ENCODE measurements at regions not wholly inside any gene's neighbourhood (a gene's known extent, or its start where the extent isn't known, plus 50 kb on each side); places are given as distances from the start of the nearest gene placed in this dataset.

DNA sequence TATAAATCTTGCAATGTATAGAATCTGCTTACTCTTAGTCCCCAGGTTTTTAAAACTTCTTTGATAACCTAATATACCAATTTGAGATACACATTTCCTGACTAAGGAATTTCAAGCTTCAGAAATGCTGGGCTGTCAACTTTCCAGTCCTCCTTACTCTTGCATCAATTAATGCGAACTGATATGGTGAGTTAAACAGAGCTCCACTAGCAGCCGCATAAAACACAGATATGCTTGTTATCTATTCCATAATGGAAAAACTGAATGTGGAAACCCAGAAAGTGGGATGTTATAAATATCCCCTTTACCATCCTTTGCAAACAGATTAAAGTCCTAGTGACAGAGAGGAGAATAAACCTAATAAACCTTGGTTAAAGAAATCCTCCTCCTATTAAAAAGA, 1913.7 kb downstream of the STIM2 start:
- H3K9me2 ChIP-seq (ENCODE audit: insufficient read depth), result no peaks in the 10 kb centered on the region
- Mint-ChIP-seq H3K27ac (no peak overlapping the region), H3K27me3 (ENCODE audit: insufficient read depth, low read depth, poor library complexity) (peaks cover 1% of the 10 kb centered on the region), H3K4me1 (peaks cover 7% of the 10 kb centered on the region; the same call in 1 of the 3 replicates), H3K9me3 (no peaks in the 10 kb centered on the region), H3K4me3 (no peak overlapping the region), H3K36me3 (ENCODE audit: low read depth) (no peaks in the 10 kb centered on the region)
- H3K4me3 ChIP-seq, result no peak overlapping the region
- H3K4me1 ChIP-seq (ENCODE audit: insufficient read depth), result peaks cover 8% of the 10 kb centered on the region; the same call in 1 of the 2 replicates
- no peak for DNase-seq (ENCODE audit: low spot score)
- H3K36me3 ChIP-seq (ENCODE audit: insufficient read depth), result no peaks in the 10 kb centered on the region
- H3K4me2 ChIP-seq, result no peak overlapping the region
- H2AFZ ChIP-seq, result no peak overlapping the region
- no peaks in the 10 kb centered on the region for H3K27me3 ChIP-seq (ENCODE audit: insufficient read depth)
- H3K79me2 ChIP-seq (replicated peaks; ENCODE audit: insufficient read depth), result no peaks in the 10 kb centered on the region
- no peaks in the 10 kb centered on the region for H4K20me1 ChIP-seq (replicated peaks; ENCODE audit: insufficient read depth)
- no peaks in the 10 kb centered on the region for H3F3A ChIP-seq (replicated peaks; ENCODE audit: low read depth)
- H3K27ac ChIP-seq (ENCODE audit: low read depth), result no peak overlapping the region
- TF ChIP-seq, protein P1, sequence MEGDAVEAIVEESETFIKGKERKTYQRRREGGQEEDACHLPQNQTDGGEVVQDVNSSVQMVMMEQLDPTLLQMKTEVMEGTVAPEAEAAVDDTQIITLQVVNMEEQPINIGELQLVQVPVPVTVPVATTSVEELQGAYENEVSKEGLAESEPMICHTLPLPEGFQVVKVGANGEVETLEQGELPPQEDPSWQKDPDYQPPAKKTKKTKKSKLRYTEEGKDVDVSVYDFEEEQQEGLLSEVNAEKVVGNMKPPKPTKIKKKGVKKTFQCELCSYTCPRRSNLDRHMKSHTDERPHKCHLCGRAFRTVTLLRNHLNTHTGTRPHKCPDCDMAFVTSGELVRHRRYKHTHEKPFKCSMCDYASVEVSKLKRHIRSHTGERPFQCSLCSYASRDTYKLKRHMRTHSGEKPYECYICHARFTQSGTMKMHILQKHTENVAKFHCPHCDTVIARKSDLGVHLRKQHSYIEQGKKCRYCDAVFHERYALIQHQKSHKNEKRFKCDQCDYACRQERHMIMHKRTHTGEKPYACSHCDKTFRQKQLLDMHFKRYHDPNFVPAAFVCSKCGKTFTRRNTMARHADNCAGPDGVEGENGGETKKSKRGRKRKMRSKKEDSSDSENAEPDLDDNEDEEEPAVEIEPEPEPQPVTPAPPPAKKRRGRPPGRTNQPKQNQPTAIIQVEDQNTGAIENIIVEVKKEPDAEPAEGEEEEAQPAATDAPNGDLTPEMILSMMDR (conservative IDR thresholded peaks at IDR 0.05; ENCODE audit: low read depth in 2 of 2), result no peak
- TF ChIP-seq ZNF114 (CRISPR knock-in tag; IDR thresholded peaks at IDR 0.05), result no peak
- TF ChIP-seq, protein P2, sequence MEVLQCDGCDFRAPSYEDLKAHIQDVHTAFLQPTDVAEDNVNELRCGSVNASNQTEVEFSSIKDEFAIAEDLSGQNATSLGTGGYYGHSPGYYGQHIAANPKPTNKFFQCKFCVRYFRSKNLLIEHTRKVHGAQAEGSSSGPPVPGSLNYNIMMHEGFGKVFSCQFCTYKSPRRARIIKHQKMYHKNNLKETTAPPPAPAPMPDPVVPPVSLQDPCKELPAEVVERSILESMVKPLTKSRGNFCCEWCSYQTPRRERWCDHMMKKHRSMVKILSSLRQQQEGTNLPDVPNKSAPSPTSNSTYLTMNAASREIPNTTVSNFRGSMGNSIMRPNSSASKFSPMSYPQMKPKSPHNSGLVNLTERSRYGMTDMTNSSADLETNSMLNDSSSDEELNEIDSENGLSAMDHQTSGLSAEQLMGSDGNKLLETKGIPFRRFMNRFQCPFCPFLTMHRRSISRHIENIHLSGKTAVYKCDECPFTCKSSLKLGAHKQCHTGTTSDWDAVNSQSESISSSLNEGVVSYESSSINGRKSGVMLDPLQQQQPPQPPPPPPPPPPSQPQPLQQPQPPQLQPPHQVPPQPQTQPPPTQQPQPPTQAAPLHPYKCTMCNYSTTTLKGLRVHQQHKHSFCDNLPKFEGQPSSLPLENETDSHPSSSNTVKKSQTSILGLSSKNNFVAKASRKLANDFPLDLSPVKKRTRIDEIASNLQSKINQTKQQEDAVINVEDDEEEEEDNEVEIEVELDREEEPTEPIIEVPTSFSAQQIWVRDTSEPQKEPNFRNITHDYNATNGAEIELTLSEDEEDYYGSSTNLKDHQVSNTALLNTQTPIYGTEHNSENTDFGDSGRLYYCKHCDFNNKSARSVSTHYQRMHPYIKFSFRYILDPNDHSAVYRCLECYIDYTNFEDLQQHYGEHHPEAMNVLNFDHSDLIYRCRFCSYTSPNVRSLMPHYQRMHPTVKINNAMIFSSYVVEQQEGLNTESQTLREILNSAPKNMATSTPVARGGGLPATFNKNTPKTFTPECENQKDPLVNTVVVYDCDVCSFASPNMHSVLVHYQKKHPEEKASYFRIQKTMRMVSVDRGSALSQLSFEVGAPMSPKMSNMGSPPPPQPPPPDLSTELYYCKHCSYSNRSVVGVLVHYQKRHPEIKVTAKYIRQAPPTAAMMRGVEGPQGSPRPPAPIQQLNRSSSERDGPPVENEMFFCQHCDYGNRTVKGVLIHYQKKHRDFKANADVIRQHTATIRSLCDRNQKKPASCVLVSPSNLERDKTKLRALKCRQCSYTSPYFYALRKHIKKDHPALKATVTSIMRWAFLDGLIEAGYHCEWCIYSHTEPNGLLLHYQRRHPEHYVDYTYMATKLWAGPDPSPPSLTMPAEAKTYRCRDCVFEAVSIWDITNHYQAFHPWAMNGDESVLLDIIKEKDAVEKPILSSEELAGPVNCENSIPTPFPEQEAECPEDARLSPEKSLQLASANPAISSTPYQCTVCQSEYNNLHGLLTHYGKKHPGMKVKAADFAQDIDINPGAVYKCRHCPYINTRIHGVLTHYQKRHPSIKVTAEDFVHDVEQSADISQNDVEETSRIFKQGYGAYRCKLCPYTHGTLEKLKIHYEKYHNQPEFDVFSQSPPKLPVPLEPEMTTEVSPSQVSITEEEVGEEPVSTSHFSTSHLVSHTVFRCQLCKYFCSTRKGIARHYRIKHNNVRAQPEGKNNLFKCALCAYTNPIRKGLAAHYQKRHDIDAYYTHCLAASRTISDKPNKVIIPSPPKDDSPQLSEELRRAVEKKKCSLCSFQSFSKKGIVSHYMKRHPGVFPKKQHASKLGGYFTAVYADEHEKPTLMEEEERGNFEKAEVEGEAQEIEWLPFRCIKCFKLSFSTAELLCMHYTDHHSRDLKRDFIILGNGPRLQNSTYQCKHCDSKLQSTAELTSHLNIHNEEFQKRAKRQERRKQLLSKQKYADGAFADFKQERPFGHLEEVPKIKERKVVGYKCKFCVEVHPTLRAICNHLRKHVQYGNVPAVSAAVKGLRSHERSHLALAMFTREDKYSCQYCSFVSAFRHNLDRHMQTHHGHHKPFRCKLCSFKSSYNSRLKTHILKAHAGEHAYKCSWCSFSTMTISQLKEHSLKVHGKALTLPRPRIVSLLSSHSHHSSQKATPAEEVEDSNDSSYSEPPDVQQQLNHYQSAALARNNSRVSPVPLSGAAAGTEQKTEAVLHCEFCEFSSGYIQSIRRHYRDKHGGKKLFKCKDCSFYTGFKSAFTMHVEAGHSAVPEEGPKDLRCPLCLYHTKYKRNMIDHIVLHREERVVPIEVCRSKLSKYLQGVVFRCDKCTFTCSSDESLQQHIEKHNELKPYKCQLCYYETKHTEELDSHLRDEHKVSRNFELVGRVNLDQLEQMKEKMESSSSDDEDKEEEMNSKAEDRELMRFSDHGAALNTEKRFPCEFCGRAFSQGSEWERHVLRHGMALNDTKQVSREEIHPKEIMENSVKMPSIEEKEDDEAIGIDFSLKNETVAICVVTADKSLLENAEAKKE (CRISPR knock-in tag; IDR thresholded peaks at IDR 0.05), result no peak
- no peak for ATAC-seq

DNA sequence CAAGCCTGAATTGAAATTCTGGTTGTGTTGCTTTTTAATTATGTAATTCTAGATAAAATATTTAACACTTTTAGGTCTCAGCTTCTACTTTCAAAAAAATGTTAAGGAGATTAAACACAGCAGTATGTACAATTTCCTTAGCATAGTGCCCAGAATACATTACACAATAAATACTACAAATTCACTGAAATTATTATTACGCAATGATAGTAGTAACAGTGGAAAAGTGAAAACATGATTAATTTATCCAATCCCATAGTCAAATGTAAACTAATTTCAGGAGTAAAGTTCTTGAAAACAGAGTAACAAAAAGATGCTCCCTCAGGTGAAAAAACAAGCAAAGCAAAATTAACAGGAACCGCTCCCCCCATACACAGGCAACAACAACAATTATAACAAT, 1915.4 kb downstream of the STIM2 start:
- Mint-ChIP-seq H3K36me3 (ENCODE audit: low read depth) (no peaks in the 10 kb centered on the region), H3K27ac (no peak overlapping the region), H3K27me3 (ENCODE audit: insufficient read depth, low read depth, poor library complexity) (peaks cover 1% of the 10 kb centered on the region), H3K9me3 (no peaks in the 10 kb centered on the region), H3K4me1 (peaks cover 7% of the 10 kb centered on the region; the same call in 1 of the 3 replicates), H3K4me3 (no peak overlapping the region)
- Histone ChIP-seq H3K79me2 (replicated peaks; ENCODE audit: insufficient read depth) (no peaks in the 10 kb centered on the region), H4K20me1 (replicated peaks; ENCODE audit: insufficient read depth) (no peaks in the 10 kb centered on the region), H3K4me2 (no peak overlapping the region), H2AFZ (no peak overlapping the region), H3K36me3 (ENCODE audit: insufficient read depth) (no peaks in the 10 kb centered on the region), H3K27ac (ENCODE audit: low read depth) (no peak overlapping the region), H3K27me3 (ENCODE audit: insufficient read depth) (no peaks in the 10 kb centered on the region), H3F3A (replicated peaks; ENCODE audit: low read depth) (no peaks in the 10 kb centered on the region), H3K4me1 (ENCODE audit: insufficient read depth) (peaks cover 8% of the 10 kb centered on the region; the same call in 1 of the 2 replicates), H3K4me3 (no peak overlapping the region), H3K9me2 (ENCODE audit: insufficient read depth) (no peaks in the 10 kb centered on the region)
- ATAC-seq, result no peak
- DNase-seq (ENCODE audit: low spot score), result no peak
- no peak for TF ChIP-seq STAT1 (IDR thresholded peaks at IDR 0.05; ENCODE audit: unreplicated experiment)
- TF ChIP-seq ZNF331 (CRISPR knock-in tag; IDR thresholded peaks at IDR 0.05; ENCODE audit: low read depth), result no peak
- TF ChIP-seq JUNB (IDR thresholded peaks at IDR 0.05; ENCODE audit: unreplicated experiment), result no peak
- TF ChIP-seq, protein P3, sequence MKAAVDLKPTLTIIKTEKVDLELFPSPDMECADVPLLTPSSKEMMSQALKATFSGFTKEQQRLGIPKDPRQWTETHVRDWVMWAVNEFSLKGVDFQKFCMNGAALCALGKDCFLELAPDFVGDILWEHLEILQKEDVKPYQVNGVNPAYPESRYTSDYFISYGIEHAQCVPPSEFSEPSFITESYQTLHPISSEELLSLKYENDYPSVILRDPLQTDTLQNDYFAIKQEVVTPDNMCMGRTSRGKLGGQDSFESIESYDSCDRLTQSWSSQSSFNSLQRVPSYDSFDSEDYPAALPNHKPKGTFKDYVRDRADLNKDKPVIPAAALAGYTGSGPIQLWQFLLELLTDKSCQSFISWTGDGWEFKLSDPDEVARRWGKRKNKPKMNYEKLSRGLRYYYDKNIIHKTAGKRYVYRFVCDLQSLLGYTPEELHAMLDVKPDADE (IDR thresholded peaks at IDR 0.05), result no peak
- no peak for TF ChIP-seq EZH2 (IDR thresholded peaks at IDR 0.05; ENCODE audit: low read depth, unreplicated experiment)
- no peak for TF ChIP-seq ZNF114 (CRISPR knock-in tag; IDR thresholded peaks at IDR 0.05)
- TF ChIP-seq, protein P4, sequence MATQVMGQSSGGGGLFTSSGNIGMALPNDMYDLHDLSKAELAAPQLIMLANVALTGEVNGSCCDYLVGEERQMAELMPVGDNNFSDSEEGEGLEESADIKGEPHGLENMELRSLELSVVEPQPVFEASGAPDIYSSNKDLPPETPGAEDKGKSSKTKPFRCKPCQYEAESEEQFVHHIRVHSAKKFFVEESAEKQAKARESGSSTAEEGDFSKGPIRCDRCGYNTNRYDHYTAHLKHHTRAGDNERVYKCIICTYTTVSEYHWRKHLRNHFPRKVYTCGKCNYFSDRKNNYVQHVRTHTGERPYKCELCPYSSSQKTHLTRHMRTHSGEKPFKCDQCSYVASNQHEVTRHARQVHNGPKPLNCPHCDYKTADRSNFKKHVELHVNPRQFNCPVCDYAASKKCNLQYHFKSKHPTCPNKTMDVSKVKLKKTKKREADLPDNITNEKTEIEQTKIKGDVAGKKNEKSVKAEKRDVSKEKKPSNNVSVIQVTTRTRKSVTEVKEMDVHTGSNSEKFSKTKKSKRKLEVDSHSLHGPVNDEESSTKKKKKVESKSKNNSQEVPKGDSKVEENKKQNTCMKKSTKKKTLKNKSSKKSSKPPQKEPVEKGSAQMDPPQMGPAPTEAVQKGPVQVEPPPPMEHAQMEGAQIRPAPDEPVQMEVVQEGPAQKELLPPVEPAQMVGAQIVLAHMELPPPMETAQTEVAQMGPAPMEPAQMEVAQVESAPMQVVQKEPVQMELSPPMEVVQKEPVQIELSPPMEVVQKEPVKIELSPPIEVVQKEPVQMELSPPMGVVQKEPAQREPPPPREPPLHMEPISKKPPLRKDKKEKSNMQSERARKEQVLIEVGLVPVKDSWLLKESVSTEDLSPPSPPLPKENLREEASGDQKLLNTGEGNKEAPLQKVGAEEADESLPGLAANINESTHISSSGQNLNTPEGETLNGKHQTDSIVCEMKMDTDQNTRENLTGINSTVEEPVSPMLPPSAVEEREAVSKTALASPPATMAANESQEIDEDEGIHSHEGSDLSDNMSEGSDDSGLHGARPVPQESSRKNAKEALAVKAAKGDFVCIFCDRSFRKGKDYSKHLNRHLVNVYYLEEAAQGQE (IDR thresholded peaks at IDR 0.05; ENCODE audit: unreplicated experiment), result no peak
- TF ChIP-seq EZH2phosphoT487 (IDR thresholded peaks at IDR 0.05; ENCODE audit: unreplicated experiment), result no peak
